Lower leg skin (tissue), 3 donors: ENCODE measurements at regions not wholly inside any gene's neighbourhood (a gene's known extent, or its start where the extent isn't known, plus 50 kb on each side); places are given as distances from the start of the nearest gene placed in this dataset.

Experiments
- POLR2A ChIP-seq, 2 donors: fragments of 450-650 bp; IDR thresholded peaks; one replicate each; pipeline ENCODE4 v1.6.1; 2016 to 2017; ENCODE audit warnings: antibody characterized with exemption in 2 of 2, mild to moderate bottlenecking in 1 of 2, moderate library complexity in 1 of 2
- TF ChIP-seq, protein P1 (sequence below), 3 donors: fragments of 450-650 bp; IDR thresholded peaks; one replicate each; pipeline ENCODE4 v1.5.1; 2016; ENCODE audit warnings: antibody characterized with exemption in 3 of 3, mild to moderate bottlenecking in 3 of 3, moderate library complexity in 2 of 3

DNA sequence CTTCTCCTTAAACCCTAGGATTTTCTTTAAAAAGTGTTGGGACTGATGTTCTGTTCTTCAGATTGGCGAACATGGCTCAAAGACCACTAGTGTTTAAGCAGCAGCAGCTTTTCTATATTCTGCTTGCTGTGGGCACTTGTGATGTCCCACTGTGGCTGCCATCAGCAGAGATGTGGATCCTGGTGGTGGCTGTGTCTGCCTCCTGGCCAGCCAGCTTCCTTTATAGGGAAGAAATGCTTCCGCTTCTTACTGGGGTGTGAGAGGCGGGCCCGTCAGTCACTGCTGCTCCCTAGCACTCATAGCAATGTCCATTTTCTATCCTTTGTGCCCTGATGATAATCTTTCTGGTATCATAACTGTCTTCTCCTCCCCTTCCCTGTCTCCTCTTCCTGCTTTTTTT, 66.7 kb upstream of the ESR1 start:
- TF ChIP-seq, protein P1, sequence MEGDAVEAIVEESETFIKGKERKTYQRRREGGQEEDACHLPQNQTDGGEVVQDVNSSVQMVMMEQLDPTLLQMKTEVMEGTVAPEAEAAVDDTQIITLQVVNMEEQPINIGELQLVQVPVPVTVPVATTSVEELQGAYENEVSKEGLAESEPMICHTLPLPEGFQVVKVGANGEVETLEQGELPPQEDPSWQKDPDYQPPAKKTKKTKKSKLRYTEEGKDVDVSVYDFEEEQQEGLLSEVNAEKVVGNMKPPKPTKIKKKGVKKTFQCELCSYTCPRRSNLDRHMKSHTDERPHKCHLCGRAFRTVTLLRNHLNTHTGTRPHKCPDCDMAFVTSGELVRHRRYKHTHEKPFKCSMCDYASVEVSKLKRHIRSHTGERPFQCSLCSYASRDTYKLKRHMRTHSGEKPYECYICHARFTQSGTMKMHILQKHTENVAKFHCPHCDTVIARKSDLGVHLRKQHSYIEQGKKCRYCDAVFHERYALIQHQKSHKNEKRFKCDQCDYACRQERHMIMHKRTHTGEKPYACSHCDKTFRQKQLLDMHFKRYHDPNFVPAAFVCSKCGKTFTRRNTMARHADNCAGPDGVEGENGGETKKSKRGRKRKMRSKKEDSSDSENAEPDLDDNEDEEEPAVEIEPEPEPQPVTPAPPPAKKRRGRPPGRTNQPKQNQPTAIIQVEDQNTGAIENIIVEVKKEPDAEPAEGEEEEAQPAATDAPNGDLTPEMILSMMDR (IDR thresholded peaks at IDR 0.05): no peak
- no peak for TF ChIP-seq POLR2A (IDR thresholded peaks at IDR 0.05)
